ENCODE measurements at regions not wholly inside any gene's neighbourhood (a gene's known extent, or its start where the extent isn't known, plus 50 kb on each side); places are given as distances from the start of the nearest gene placed in this dataset.

- TF ChIP-seq CTCF (conservative IDR thresholded peaks at IDR 0.05): no peak
- no peak overlapping the region for H3K27ac ChIP-seq
These were observed 270.3 kb upstream of the CHD6 start for GRCh38 chr20:41888434-41888833.

DNA sequence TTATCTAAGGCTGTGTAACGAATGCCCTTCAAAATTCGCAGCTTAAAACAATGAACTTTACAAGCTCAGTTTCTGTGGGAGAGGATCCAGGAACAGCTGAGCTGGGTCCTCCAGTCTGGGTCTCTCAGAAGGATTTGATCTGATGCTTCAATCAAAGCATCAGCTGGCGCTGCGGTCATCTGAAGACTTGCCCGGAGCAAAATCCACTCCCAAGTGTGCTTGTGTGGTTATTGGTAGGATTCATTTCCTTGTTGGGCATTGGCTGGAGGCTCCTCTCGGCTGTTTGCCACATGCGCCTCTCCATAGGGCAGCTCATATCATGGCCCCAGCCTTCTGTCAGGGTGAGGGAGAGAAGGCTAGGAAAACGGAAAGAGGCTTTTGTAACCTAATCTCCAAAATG is 269.3 kb upstream of the CHD6 start:
- no peak overlapping the region for H3K27ac ChIP-seq

GRCh38 chr20:41881466-41882046 is 263.4 kb upstream of the CHD6 start:
- TF ChIP-seq CTCF (conservative IDR thresholded peaks at IDR 0.05): no peak

More for the DNA sequence above, 269.3 kb upstream of the CHD6 start:
- no peak for TF ChIP-seq CTCF (conservative IDR thresholded peaks at IDR 0.05)

GRCh38 chr20:41879123-41879522 is 260.9 kb upstream of the CHD6 start:
- TF ChIP-seq CTCF (conservative IDR thresholded peaks at IDR 0.05): no peak
- H3K27ac ChIP-seq: no peak overlapping the region

More at GRCh38 chr20:41881466-41882046, 263.4 kb upstream of the CHD6 start:
- no peak overlapping the region for H3K27ac ChIP-seq

- no peak overlapping the region for H3K27ac ChIP-seq
- no peak for TF ChIP-seq CTCF (conservative IDR thresholded peaks at IDR 0.05)
These were observed 259.7 kb upstream of the CHD6 start for GRCh38 chr20:41877911-41878310.

DNA sequence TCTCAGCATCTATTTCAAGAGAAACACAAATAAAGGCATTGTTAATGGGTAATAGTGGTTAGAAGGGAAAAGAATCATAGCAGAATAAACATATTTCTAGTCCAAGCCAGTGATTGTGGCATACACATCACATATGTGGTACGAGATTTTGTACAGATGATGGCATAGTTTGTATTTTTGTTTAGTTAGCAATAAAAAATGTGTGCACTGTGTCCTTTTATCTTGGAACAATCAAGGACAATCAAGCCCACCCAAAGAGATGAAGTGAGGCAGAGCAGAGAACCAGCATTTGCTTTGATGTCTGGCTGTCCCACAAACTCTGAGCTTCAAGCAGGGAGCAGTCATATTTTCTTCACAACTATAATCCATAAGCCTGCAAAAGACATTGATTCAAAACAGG is 256.5 kb upstream of the CHD6 start:
- TF ChIP-seq CTCF (conservative IDR thresholded peaks at IDR 0.05): no peak

DNA sequence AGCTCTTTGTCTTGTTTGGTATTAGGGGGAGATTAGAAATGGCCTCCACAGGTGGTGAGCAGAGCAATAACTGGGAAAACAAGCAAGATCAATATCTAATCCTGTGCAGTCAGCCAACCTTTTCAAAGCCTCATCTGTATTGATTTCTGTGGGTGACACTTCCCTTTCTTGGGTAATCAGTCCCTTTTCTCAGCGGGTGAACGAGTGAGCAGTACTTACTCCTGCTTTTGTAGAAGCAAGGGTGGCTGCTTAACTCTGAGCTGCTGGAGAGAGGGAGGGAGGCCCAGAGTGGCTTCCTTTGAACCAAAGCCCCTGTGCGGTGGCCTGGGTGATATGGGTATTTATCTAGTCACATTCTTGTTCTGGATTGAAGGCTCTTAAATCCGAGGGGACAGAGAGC is 254.8 kb upstream of the CHD6 start:
- H3K27ac ChIP-seq: no peak overlapping the region
- TF ChIP-seq CTCF (conservative IDR thresholded peaks at IDR 0.05): no peak

More for the DNA sequence above, 256.5 kb upstream of the CHD6 start:
- no peak overlapping the region for H3K27ac ChIP-seq
